Erythroblast (primary cell): ENCODE measurements at regions not wholly inside any gene's neighbourhood (a gene's known extent, or its start where the extent isn't known, plus 50 kb on each side); places are given as distances from the start of the nearest gene placed in this dataset.

Experiments used
- GATA1 ChIP-seq: IDR thresholded peaks from 2 replicates; pipeline ENCODE4 v1.6.1; 2011; ENCODE audit warnings: low read depth, mild to moderate bottlenecking, control low read depth, low read length, moderate library complexity
- POLR2A ChIP-seq: IDR thresholded peaks from 2 replicates; pipeline ENCODE4 v1.6.1; 2011; ENCODE audit warnings: mild to moderate bottlenecking, low read length

DNA sequence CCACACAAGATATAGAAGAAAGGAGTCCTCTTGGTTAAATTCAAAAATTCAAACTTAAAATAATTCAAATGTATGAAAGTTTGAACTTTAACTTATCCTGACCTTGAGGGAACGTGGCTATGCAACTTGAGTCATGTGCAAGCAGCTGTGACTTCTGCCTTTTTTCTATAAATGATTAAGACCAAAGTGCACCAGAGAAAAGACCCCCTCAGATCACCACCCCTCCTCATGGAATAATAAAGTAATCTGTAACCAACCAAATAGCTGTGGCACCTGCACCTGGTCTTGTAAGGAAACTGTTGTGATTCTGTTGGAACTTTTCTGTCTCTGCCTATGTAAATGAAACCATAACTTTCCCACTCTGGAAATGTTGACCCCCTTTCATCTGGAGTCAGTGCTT lies 141.1 kb upstream of the GGTLC1 start:
- TF ChIP-seq POLR2A (no peak), GATA1 (no peak)
